Glutamatergic neuron (in vitro differentiated cells): ENCODE measurements at regions not wholly inside any gene's neighbourhood (a gene's known extent, or its start where the extent isn't known, plus 50 kb on each side); places are given as distances from the start of the nearest gene placed in this dataset.

Source experiments
- DNase-seq: peaks from one replicate; pipeline ENCODE4 v3.0.0; 2022
- H3K27ac Mint-ChIP-seq: one replicate; pipeline ENCODE4 v1.8.0; 2020; ENCODE audit warnings: mild to moderate bottlenecking, mixed read lengths, inconsistent platforms; ENCODE audit not compliant: unreplicated experiment
- H3K27me3 Mint-ChIP-seq: one replicate; pipeline ENCODE4 v1.8.0; 2020; ENCODE audit warnings: mild to moderate bottlenecking, moderate library complexity, mixed read lengths, inconsistent platforms; ENCODE audit not compliant: unreplicated experiment
- H3K36me3 Mint-ChIP-seq: one replicate; pipeline ENCODE4 v1.8.0; 2020; ENCODE audit warnings: mild to moderate bottlenecking, mixed read lengths, inconsistent platforms; ENCODE audit not compliant: unreplicated experiment
- H3K4me1 Mint-ChIP-seq: one replicate; pipeline ENCODE4 v1.8.0; 2020; ENCODE audit warnings: mild to moderate bottlenecking, low read depth, mixed read lengths, inconsistent platforms; ENCODE audit not compliant: unreplicated experiment
- H3K4me3 Mint-ChIP-seq: one replicate; pipeline ENCODE4 v1.8.0; 2020; ENCODE audit warnings: mild to moderate bottlenecking, mixed read lengths, inconsistent platforms; ENCODE audit not compliant: unreplicated experiment
- H3K9me3 Mint-ChIP-seq: one replicate; pipeline ENCODE4 v1.8.0; 2020; ENCODE audit warnings: mild to moderate bottlenecking, moderate library complexity, mixed read lengths, inconsistent platforms; ENCODE audit not compliant: unreplicated experiment
- TF ChIP-seq, protein P1 (sequence below): fragments of 200-600 bp; sonication (generic); IDR thresholded peaks from one replicate; pipeline ENCODE4 v1.5.0; 2021; ENCODE audit not compliant: partially characterized antibody, unreplicated experiment

DNA sequence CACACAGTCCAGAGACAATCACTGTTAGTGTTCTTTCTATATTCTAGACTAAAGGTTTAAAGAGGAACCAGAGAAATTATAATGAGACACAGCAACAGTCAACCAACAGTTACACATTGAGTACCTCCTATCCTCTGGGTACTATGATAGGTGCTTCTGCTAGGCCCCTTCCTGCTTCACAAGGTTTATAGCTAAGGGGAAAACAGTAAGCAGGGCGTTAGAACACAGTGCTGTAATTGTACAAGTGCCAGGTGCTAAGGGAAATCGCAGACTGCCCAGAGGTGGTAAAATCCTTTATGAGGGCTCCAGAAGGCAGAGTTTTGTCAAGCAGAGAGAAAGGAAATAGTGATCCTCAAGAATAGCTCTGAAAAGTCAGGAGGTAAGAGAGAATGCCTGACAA is 297.2 kb upstream of the FAT3 start:
- H3K4me1 Mint-ChIP-seq, result peaks cover 2% of the 10 kb centered on the region
- H3K9me3 Mint-ChIP-seq, result no peaks in the 10 kb centered on the region
- H3K27me3 Mint-ChIP-seq, result peaks cover 2% of the 10 kb centered on the region
- no peak for DNase-seq
- no peaks in the 10 kb centered on the region for H3K36me3 Mint-ChIP-seq
- TF ChIP-seq, protein P1, sequence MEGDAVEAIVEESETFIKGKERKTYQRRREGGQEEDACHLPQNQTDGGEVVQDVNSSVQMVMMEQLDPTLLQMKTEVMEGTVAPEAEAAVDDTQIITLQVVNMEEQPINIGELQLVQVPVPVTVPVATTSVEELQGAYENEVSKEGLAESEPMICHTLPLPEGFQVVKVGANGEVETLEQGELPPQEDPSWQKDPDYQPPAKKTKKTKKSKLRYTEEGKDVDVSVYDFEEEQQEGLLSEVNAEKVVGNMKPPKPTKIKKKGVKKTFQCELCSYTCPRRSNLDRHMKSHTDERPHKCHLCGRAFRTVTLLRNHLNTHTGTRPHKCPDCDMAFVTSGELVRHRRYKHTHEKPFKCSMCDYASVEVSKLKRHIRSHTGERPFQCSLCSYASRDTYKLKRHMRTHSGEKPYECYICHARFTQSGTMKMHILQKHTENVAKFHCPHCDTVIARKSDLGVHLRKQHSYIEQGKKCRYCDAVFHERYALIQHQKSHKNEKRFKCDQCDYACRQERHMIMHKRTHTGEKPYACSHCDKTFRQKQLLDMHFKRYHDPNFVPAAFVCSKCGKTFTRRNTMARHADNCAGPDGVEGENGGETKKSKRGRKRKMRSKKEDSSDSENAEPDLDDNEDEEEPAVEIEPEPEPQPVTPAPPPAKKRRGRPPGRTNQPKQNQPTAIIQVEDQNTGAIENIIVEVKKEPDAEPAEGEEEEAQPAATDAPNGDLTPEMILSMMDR, result no peak
- no peak overlapping the region for H3K4me3 Mint-ChIP-seq
- no peak overlapping the region for H3K27ac Mint-ChIP-seq

DNA sequence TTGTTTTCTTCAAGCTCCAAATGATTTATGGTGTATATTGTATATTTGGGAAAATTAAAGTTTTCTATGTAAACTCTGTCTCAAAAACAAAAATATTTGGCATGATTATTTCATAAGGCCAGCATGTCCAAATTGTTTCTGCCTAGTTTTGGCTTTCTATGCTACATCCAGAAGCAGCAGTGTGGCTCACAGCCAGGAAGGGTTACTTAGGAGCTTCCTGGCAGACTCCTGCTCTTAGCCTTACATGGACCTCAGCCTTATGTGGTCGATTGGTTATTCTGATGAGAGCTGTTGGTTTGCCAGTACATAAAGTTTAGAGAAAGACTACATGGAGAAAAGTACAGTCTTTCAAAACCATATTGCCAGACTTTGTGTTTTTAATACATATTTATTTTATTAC is 297.7 kb upstream of the FAT3 start:
- Mint-ChIP-seq H3K4me1 (peaks cover 2% of the 10 kb centered on the region), H3K36me3 (no peaks in the 10 kb centered on the region), H3K27me3 (peaks cover 2% of the 10 kb centered on the region), H3K27ac (no peak overlapping the region), H3K4me3 (no peak overlapping the region), H3K9me3 (no peaks in the 10 kb centered on the region)
- TF ChIP-seq, protein P1, result no peak
- no peak for DNase-seq

DNA sequence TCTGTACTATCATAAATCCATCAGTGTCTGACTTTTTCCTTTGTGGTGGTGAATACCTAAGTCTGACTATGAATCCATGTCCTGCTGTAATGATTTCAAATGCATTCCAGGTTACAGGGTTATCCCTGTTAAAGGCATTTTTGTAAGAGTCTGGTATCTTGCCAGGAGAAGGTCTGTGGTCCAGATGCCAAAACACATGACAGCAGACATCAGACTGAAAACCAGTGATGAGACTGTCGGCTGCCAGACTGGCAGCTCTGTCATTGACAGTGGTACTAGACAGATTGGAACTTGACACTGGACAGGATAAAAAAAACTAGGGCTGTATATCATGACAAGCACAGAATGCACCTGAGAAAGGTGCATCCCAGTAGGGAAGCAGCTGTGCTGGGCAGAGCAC is 301.8 kb upstream of the FAT3 start:
- H3K27me3 Mint-ChIP-seq, result peaks cover 2% of the 10 kb centered on the region
- no peak for DNase-seq
- no peaks in the 10 kb centered on the region for H3K9me3 Mint-ChIP-seq
- peaks cover 2% of the 10 kb centered on the region for H3K4me1 Mint-ChIP-seq
- H3K36me3 Mint-ChIP-seq, result no peaks in the 10 kb centered on the region
- H3K4me3 Mint-ChIP-seq, result no peak overlapping the region
- TF ChIP-seq, protein P1, result no peak
- no peak overlapping the region for H3K27ac Mint-ChIP-seq

DNA sequence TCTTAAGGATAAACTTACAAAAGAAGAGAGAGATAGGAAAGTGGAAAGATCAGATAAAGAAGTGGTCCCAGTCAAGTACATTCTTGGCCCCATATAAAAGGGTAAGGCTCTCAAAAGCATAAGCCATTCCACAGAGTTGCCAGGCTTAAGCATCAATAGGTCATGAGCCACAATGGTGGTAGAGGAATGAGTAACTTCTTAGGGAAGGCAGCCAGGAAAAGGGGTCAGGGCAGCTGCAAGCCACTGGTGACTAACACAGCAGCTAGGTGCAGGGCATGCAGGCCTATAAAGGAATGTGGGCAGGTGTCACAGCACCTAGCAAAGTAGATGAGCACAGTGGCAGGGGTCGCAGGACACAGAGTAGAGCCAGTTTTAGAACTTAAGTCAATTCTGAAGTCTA is 302.6 kb upstream of the FAT3 start:
- Mint-ChIP-seq H3K36me3 (no peaks in the 10 kb centered on the region), H3K4me1 (peaks cover 2% of the 10 kb centered on the region), H3K27me3 (peaks cover 2% of the 10 kb centered on the region), H3K27ac (no peak overlapping the region), H3K4me3 (no peak overlapping the region), H3K9me3 (no peaks in the 10 kb centered on the region)
- TF ChIP-seq, protein P1, result no peak
- DNase-seq, result no peak

DNA sequence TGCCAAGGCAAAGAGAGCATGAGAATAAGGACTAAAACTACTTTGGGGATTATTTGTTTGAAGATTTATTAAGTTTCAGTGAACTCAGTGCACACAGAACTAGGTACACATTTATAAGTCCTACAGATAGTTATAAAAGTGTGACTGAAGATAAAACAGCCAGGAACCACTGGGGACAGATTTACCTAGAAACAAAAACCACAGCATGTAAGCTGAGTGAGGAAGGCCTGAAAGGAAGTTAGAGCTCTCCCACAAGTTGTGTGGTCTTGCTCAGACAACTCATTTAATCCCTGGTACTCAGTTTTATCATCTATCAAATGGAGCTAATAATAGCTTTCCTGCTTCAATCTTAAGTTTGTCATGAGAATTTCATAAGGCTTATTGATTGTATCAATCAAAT is 311.2 kb upstream of the FAT3 start:
- H3K27ac Mint-ChIP-seq, result no peak overlapping the region
- no peak overlapping the region for H3K4me3 Mint-ChIP-seq
- no peaks in the 10 kb centered on the region for H3K36me3 Mint-ChIP-seq
- TF ChIP-seq, protein P1, result no peak
- no peak for DNase-seq
- H3K4me1 Mint-ChIP-seq, result peaks cover 26% of the 10 kb centered on the region
- H3K27me3 Mint-ChIP-seq, result no peaks in the 10 kb centered on the region
- H3K9me3 Mint-ChIP-seq, result peaks cover 2% of the 10 kb centered on the region
